K562 (cell line): ENCODE measurements at regions not wholly inside any gene's neighbourhood (a gene's known extent, or its start where the extent isn't known, plus 50 kb on each side); places are given as distances from the start of the nearest gene placed in this dataset.

Experiments used
- ATAC-seq: fragments of 200-7000 bp; cut with Tn5 transposase; 3 replicates; pipeline ENCODE4 v1.9.1; 2020; ENCODE audit warnings: moderate library complexity
- BruUV-seq: library from RNA; stranded (reverse); fragments of 400-500 nt; replicated peaks from 2 replicates; lab custom pipeline; 2021; lab: Mats Ljungman, UMichigan
- CTCF ChIA-PET: fragments of 300-600 bp; formaldehyde crosslinking; extraction: SDS; loops from one replicate; lab custom pipeline; 2021; ENCODE audit warnings: low intra/inter-chr PET ratio; lab: Yijun Ruan, JAX
- POLR2A ChIA-PET: fragments of 300-600, 350-650 bp; sonication (Branson Sonifier 250); formaldehyde crosslinking; extraction: SDS; loops from one replicate; lab custom pipeline; 2021; ENCODE audit warnings: antibody characterized with exemption, inconsistent platforms; lab: Yijun Ruan, JAX
- DNase-seq, 4 experiments: peaks; one replicate each; pipeline versions ENCODE4 v3.0.0 to v3.0.0-alpha.2; 2011 to 2018; ENCODE audit warnings: low spot score in 3 of 4, mixed read lengths in 3 of 4; ENCODE audit errors: extremely low read depth in 1 of 4
- FAIRE-seq: peaks from 2 replicates; lab custom pipeline; 2011; peaks lifted over from hg19 to GRCh38; lab: Jason Lieb, UNC
- H2AFZ ChIP-seq: 2 replicates; pipeline ENCODE4 v1.6.0; 2011; ENCODE audit warnings: low read depth, low read length, control low read depth, inconsistent platforms
- H3K27ac ChIP-seq: fragments of 200-600 bp; 3 replicates; pipeline ENCODE4 v1.8.0; 2011; ENCODE audit warnings: low read depth, mild to moderate bottlenecking, control low read depth, inconsistent platforms, low read length, moderate library complexity, mixed read lengths; ENCODE audit errors: extremely low read depth
- H3K27me3 ChIP-seq, 2 experiments: fragments of 300-600 bp in 1 of 2; 2 replicates in 1 of 2; 3 replicates in 1 of 2; pipeline versions ENCODE4 v1.6.0 to v1.8.0; 2011; ENCODE audit warnings: inconsistent platforms in 2 of 2, low read length in 2 of 2, mild to moderate bottlenecking in 1 of 2, mixed read lengths in 1 of 2, moderate library complexity in 1 of 2; ENCODE audit not compliant: control insufficient read depth in 2 of 2, insufficient read depth in 2 of 2
- H3K36me3 ChIP-seq: fragments of 300-600 bp; 3 replicates; pipeline ENCODE4 v1.8.0; 2011; ENCODE audit warnings: mild to moderate bottlenecking, low read length, inconsistent platforms; ENCODE audit not compliant: control insufficient read depth, insufficient read depth
- H3K4me1 ChIP-seq, 2 experiments: fragments of 200-600 bp in 1 of 2; replicated peaks in 1 of 2; 2 replicates in 1 of 2; 3 replicates in 1 of 2; pipeline versions ENCODE4 v1.5.1 to v1.8.0; 2011; ENCODE audit warnings: inconsistent platforms in 2 of 2, low read length in 2 of 2, mild to moderate bottlenecking in 1 of 2, mixed read lengths in 1 of 2, moderate library complexity in 1 of 2; ENCODE audit not compliant: control insufficient read depth in 2 of 2, insufficient read depth in 2 of 2
- H3K4me2 ChIP-seq: 2 replicates; pipeline ENCODE4 v1.6.1; 2011; ENCODE audit warnings: low read length, control low read depth, inconsistent platforms, mixed read lengths; ENCODE audit not compliant: insufficient read depth
- H3K4me3 ChIP-seq: fragments of 200-600 bp; sonication (generic), shearing (Covaris generic); 2 replicates; pipeline ENCODE4 v1.5.1; 2016; ENCODE audit warnings: control low read depth, inconsistent platforms
- H3K79me2 ChIP-seq: fragments of 200-600 bp; 3 replicates; pipeline ENCODE4 v1.8.0; 2011; ENCODE audit warnings: low read length, inconsistent platforms; ENCODE audit not compliant: control insufficient read depth, insufficient read depth
- H3K9ac ChIP-seq, 2 experiments: 2 replicates each; pipeline versions ENCODE4 v1.6.0 to v1.6.1; 2011; ENCODE audit warnings: low read depth in 2 of 2, low read length in 2 of 2, control low read depth in 1 of 2, inconsistent platforms in 1 of 2, mild to moderate bottlenecking in 1 of 2, mixed read lengths in 1 of 2; ENCODE audit not compliant: insufficient read depth in 1 of 2
- H3K9me1 ChIP-seq: one replicate; pipeline ENCODE4 v1.6.0; 2011; ENCODE audit warnings: inconsistent platforms, mild to moderate bottlenecking, low read length, moderate library complexity; ENCODE audit not compliant: control insufficient read depth, insufficient read depth
- H3K9me3 ChIP-seq: replicated peaks from 2 replicates; pipeline ENCODE4 v1.5.1; 2011; ENCODE audit warnings: low read depth, low read length, inconsistent platforms; ENCODE audit not compliant: control insufficient read depth, insufficient read depth
- H4K20me1 ChIP-seq: replicated peaks from 2 replicates; pipeline ENCODE4 v1.6.1; 2011; ENCODE audit warnings: low read length, inconsistent platforms, mixed read lengths; ENCODE audit not compliant: control insufficient read depth, insufficient read depth
- BCOR ChIP-seq: fragments of 450-650 bp; IDR thresholded peaks from 2 replicates; pipeline ENCODE4 v1.6.1; 2016
- BMI1 ChIP-seq: fragments of 150-350 bp; IDR thresholded peaks from 2 replicates; pipeline ENCODE4 v1.6.1; 2014; ENCODE audit warnings: low read length
- GABPB2 ChIP-seq: fragments of 250-450 bp; sonication (Bioruptor Pico); conservative IDR thresholded peaks from 2 replicates; pipeline ENCODE4 v1.5.1; 2021; ENCODE audit warnings: mild to moderate bottlenecking
- MGA ChIP-seq: fragments of 450-650 bp; IDR thresholded peaks from 2 replicates; pipeline ENCODE4 v1.6.1; 2016; ENCODE audit warnings: mild to moderate bottlenecking, moderate library complexity
- RBFOX2 ChIP-seq: fragments of 200-400 bp; formaldehyde crosslinking; IDR thresholded peaks from 2 replicates; pipeline ENCODE4 v1.6.1; 2017; ENCODE audit warnings: low read depth, mild to moderate bottlenecking, low read length, moderate library complexity
- SMAD3 ChIP-seq: fragments of 450-650 bp; formaldehyde crosslinking; conservative IDR thresholded peaks from 2 replicates; pipeline ENCODE4 v1.4.0; 2020; ENCODE audit warnings: mild to moderate bottlenecking
- SMARCA4 ChIP-seq: fragments of 450-650 bp; IDR thresholded peaks from 2 replicates; pipeline ENCODE4 v1.6.1; 2016
- TAF9B ChIP-seq: fragments of 450-650 bp; IDR thresholded peaks from 2 replicates; pipeline ENCODE4 v1.6.1; 2018; ENCODE audit warnings: mild to moderate bottlenecking; ENCODE audit not compliant: partially characterized antibody
- TEAD2 ChIP-seq: fragments of 450-650 bp; IDR thresholded peaks from 2 replicates; pipeline ENCODE4 v1.6.1; 2016; ENCODE audit warnings: missing genetic modification characterization, control low read depth, missing compliant biosample characterization
- ZFP30 ChIP-seq: fragments of 250-450 bp; sonication (Bioruptor Pico); IDR thresholded peaks from 2 replicates; pipeline ENCODE4 v1.8.0; 2022; ENCODE audit warnings: moderate library complexity, mild to moderate bottlenecking, inconsistent platforms, borderline replicate concordance
- ZNF551 ChIP-seq: fragments of 250-450 bp; sonication (Bioruptor Pico); IDR thresholded peaks from 2 replicates; pipeline ENCODE4 v1.5.0; 2021; ENCODE audit warnings: mild to moderate bottlenecking, moderate library complexity
- ZNF583 ChIP-seq: fragments of 250-450 bp; sonication (Bioruptor Pico); IDR thresholded peaks from 2 replicates; pipeline ENCODE4 v1.4.0; 2020
- ZNF76 ChIP-seq: fragments of 250-450 bp; sonication (Bioruptor Pico); IDR thresholded peaks from 2 replicates; pipeline ENCODE4 v1.4.0; 2020; ENCODE audit warnings: mild to moderate bottlenecking, moderate library complexity, borderline replicate concordance
- ZNF77 ChIP-seq: fragments of 250-450 bp; sonication (Bioruptor Pico); IDR thresholded peaks from 2 replicates; pipeline ENCODE4 v1.5.0; 2020
- WGBS: fragments of 100-300 bp; shearing (Covaris generic); methylation state at CpG from one replicate; pipeline ENCODE4 v1.1.6; 2016; ENCODE audit warnings: low coverage, mixed read lengths; ENCODE audit not compliant: insufficient coverage; ENCODE audit errors: missing lambda C conversion rate; 5-methylcytosine and 5-hydroxymethylcytosine counted together
- in situ Hi-C: fragments of 300-500 bp; cut with MboI; formaldehyde crosslinking; loops from 4 replicates; pipeline ENCODE4 v1.15.0; 2018; ENCODE audit warnings: inconsistent platforms, mixed read lengths
- intact Hi-C: fragments of 100-400 bp; cut with micrococcal nuclease; formaldehyde crosslinking; loops from 2 replicates; pipeline ENCODE4 v1.14.2; 2022

- in situ Hi-C loops = no loop called here
- no peak overlapping the region for H2AFZ ChIP-seq
- FAIRE-seq (no peak), DNase-seq (no peak), ATAC-seq (no peak)
- H3K9ac ChIP-seq = no peak overlapping the region
- no peaks in the 10 kb centered on the region for H3K4me1 ChIP-seq
- CTCF ChIA-PET = no interaction called here
- no peaks in the 10 kb centered on the region for H3K9me1 ChIP-seq
- POLR2A ChIA-PET = no interaction called here
- H3K4me2 ChIP-seq = no peak overlapping the region
- H3K4me3 ChIP-seq = no peak overlapping the region
- H4K20me1 ChIP-seq = no peaks in the 10 kb centered on the region
- no peak overlapping the region for H3K27ac ChIP-seq
- no peaks in the 10 kb centered on the region for H3K79me2 ChIP-seq
- H3K27me3 ChIP-seq = no peaks in the 10 kb centered on the region
- 0% methylated on average over 2 of the region's 2 CpGs for WGBS
- H3K9me3 ChIP-seq = no peaks in the 10 kb centered on the region
- no peaks in the 10 kb centered on the region for H3K36me3 ChIP-seq
- intact Hi-C loops = no loop called here
- no TSS peak for BruUV-seq
- TF ChIP-seq ZNF551 (CRISPR knock-in tag) (no peak), TEAD2 (tag) (no peak), ZFP30 (CRISPR knock-in tag) (no peak), SMAD3 (CRISPR knock-in tag) (no peak), RBFOX2 (no peak), SMARCA4 (no peak), BMI1 (no peak), BCOR (no peak), ZNF583 (CRISPR knock-in tag) (no peak), ZNF76 (CRISPR knock-in tag) (no peak), ZNF77 (CRISPR knock-in tag) (no peak), TAF9B (no peak), GABPB2 (CRISPR knock-in tag) (no peak), MGA (no peak)
Observed at GRCh38 chr12:78674311-78675090, 190.1 kb upstream of the SYT1 start.
